A549 (cell line): ENCODE measurements at regions not wholly inside any gene's neighbourhood (a gene's known extent, or its start where the extent isn't known, plus 50 kb on each side); places are given as distances from the start of the nearest gene placed in this dataset.

Source experiments
- ATAC-seq, 2 experiments: fragments of 200-7000 bp in 1 of 2; fragments of >200 bp in 1 of 2; cut with Nextera tagmentation in 1 of 2; cut with Tn5 transposase in 1 of 2; 3 replicates each; pipeline versions ENCODE4 v1.8.0 to v1.9.1; 2018 to 2020; ENCODE audit warnings: mild to moderate bottlenecking in 1 of 2, moderate library complexity in 1 of 2
- CTCF ChIA-PET: fragments of 300-600 bp; sonication (Branson Sonifier 250); formaldehyde crosslinking; extraction: SDS; loops from one replicate; lab custom pipeline; 2021; ENCODE audit warnings: antibody characterized with exemption, inconsistent platforms; lab: Yijun Ruan, JAX
- POLR2A ChIA-PET: fragments of 350-600 bp; formaldehyde crosslinking; extraction: SDS; loops from one replicate; lab custom pipeline; 2021; ENCODE audit warnings: antibody characterized with exemption, inconsistent platforms; lab: Yijun Ruan, JAX
- DNase-seq, 2 experiments: peaks; one replicate each; pipeline versions ENCODE4 v3.0.0 to v3.0.0-alpha.2; 2011 to 2016; ENCODE audit warnings: low read depth in 1 of 2, low spot score in 1 of 2
- FAIRE-seq: peaks from 2 replicates; lab custom pipeline; 2011; peaks lifted over from hg19 to GRCh38; lab: Jason Lieb, UNC
- H3K27ac ChIP-seq, 2 experiments: fragments of >200 bp; sonication (Bioruptor Twin); formaldehyde crosslinking; 3 replicates each; pipeline ENCODE4 v1.5.1; 2016 to 2017
- H3K4me1 ChIP-seq: fragments of >200 bp; sonication (Bioruptor Twin); formaldehyde crosslinking; 3 replicates; pipeline ENCODE4 v1.6.1; 2016
- H3K4me2 ChIP-seq: fragments of >200 bp; sonication (Bioruptor Twin); formaldehyde crosslinking; 3 replicates; pipeline ENCODE4 v1.6.1; 2016
- H3K4me3 ChIP-seq: fragments of >200 bp; sonication (Bioruptor Twin); formaldehyde crosslinking; 3 replicates; pipeline ENCODE4 v1.5.1; 2016
- H3K9me3 ChIP-seq: fragments of >200 bp; sonication (Bioruptor Twin); formaldehyde crosslinking; 3 replicates; pipeline ENCODE4 v1.6.1; 2016
- CBX2 ChIP-seq: fragments of 200-600 bp; sonication (generic); IDR thresholded peaks from 2 replicates; pipeline ENCODE4 v1.6.1; 2016; ENCODE audit warnings: low read depth, mild to moderate bottlenecking, borderline replicate concordance
- CHD2 ChIP-seq: fragments of 150-350 bp; IDR thresholded peaks from 2 replicates; pipeline ENCODE4 v1.6.1; 2014; ENCODE audit warnings: low read length; ENCODE audit not compliant: partially characterized antibody
- CHD4 ChIP-seq: fragments of 200-600 bp; sonication (generic); IDR thresholded peaks from 2 replicates; pipeline ENCODE4 v1.6.1; 2016; ENCODE audit warnings: antibody characterized with exemption, mild to moderate bottlenecking, borderline replicate concordance
- CTCF ChIP-seq: fragments of >200 bp; sonication (Bioruptor Twin); formaldehyde crosslinking; IDR thresholded peaks from 3 replicates; pipeline ENCODE4 v1.5.1; 2016
- E2F6 ChIP-seq: IDR thresholded peaks from 2 replicates; pipeline ENCODE4 v1.6.1; 2012; ENCODE audit warnings: low read depth, borderline replicate concordance
- EHF ChIP-seq: fragments of 250-450 bp; sonication (Bioruptor Pico); IDR thresholded peaks from 2 replicates; pipeline ENCODE4 v1.5.0; 2020; ENCODE audit warnings: mild to moderate bottlenecking
- ELK1 ChIP-seq: fragments of 150-350 bp; IDR thresholded peaks from 2 replicates; pipeline ENCODE4 v1.6.1; 2014; ENCODE audit warnings: low read depth, mild to moderate bottlenecking, low read length
- FOSL2 ChIP-seq, 2 experiments: fragments of 450-650 bp in 1 of 2; fragments of >200 bp in 1 of 2; sonication (Bioruptor Twin) in 1 of 2; formaldehyde crosslinking; IDR thresholded peaks; 2 replicates each; pipeline versions ENCODE4 v1.5.0 to v1.6.1; 2016 to 2020; ENCODE audit warnings: mild to moderate bottlenecking in 1 of 2, moderate library complexity in 1 of 2
- GATA3 ChIP-seq: IDR thresholded peaks from 2 replicates; pipeline ENCODE4 v1.6.1; 2012; ENCODE audit warnings: borderline replicate concordance
- HDAC2 ChIP-seq: fragments of 200-600 bp; sonication (generic); IDR thresholded peaks from 2 replicates; pipeline ENCODE4 v1.6.1; 2016
- HOXB13 ChIP-seq: fragments of 250-450 bp; sonication (Bioruptor Pico); IDR thresholded peaks from 2 replicates; pipeline ENCODE4 v1.5.0; 2020; ENCODE audit warnings: low read depth, mild to moderate bottlenecking, moderate library complexity
- JUNB ChIP-seq: fragments of >200 bp; sonication (Bioruptor Twin); formaldehyde crosslinking; IDR thresholded peaks from 2 replicates; pipeline ENCODE4 v1.6.1; 2016
- MAFK ChIP-seq: fragments of 450-650 bp; IDR thresholded peaks from 2 replicates; pipeline ENCODE4 v1.6.1; 2014; ENCODE audit not compliant: partially characterized antibody
- NFE2L2 ChIP-seq: fragments of 150-350 bp; conservative IDR thresholded peaks from 2 replicates; pipeline ENCODE4 v1.6.1; 2014; ENCODE audit warnings: low read length
- PHF8 ChIP-seq: fragments of 200-600 bp; sonication (generic); IDR thresholded peaks from 2 replicates; pipeline ENCODE4 v1.6.1; 2016; ENCODE audit warnings: low read depth, mild to moderate bottlenecking, antibody characterized with exemption, moderate library complexity, borderline replicate concordance
- POLR2A ChIP-seq: IDR thresholded peaks from 2 replicates; pipeline ENCODE4 v1.6.1; 2012; ENCODE audit warnings: mild to moderate bottlenecking, low read length
- RAD21 ChIP-seq, 2 experiments: fragments of >200 bp in 1 of 2; sonication (Bioruptor Twin) in 1 of 2; formaldehyde crosslinking in 1 of 2; IDR thresholded peaks in 1 of 2; conservative IDR thresholded peaks in 1 of 2; 2 replicates in 1 of 2; 3 replicates in 1 of 2; pipeline ENCODE4 v1.6.1; 2012 to 2018; ENCODE audit warnings: inconsistent platforms in 1 of 2
- REST ChIP-seq: fragments of 200-600 bp; sonication (generic); IDR thresholded peaks from 2 replicates; pipeline ENCODE4 v1.6.1; 2016; ENCODE audit warnings: antibody characterized with exemption, mild to moderate bottlenecking, moderate library complexity
- RFX5 ChIP-seq: fragments of 450-650 bp; IDR thresholded peaks from 2 replicates; pipeline ENCODE4 v1.7.1; 2014; ENCODE audit warnings: antibody characterized with exemption, mild to moderate bottlenecking, moderate library complexity
- RNF2 ChIP-seq: fragments of 200-600 bp; sonication (generic); IDR thresholded peaks from 2 replicates; pipeline ENCODE4 v1.6.1; 2016; ENCODE audit warnings: low read depth, mild to moderate bottlenecking, antibody characterized with exemption, moderate library complexity, borderline replicate concordance
- SMC3 ChIP-seq: fragments of >200 bp; sonication (Bioruptor Twin); formaldehyde crosslinking; IDR thresholded peaks from 3 replicates; pipeline ENCODE4 v1.6.1; 2018; ENCODE audit warnings: inconsistent platforms
- ZFP36 ChIP-seq: fragments of 450-650 bp; IDR thresholded peaks from 2 replicates; pipeline ENCODE4 v1.6.1; 2014; ENCODE audit warnings: borderline replicate concordance; ENCODE audit not compliant: partially characterized antibody
- ZSCAN20 ChIP-seq: fragments of 250-450 bp; sonication (Bioruptor Pico); IDR thresholded peaks from 2 replicates; pipeline ENCODE4 v1.8.0; 2022; ENCODE audit warnings: mild to moderate bottlenecking, moderate library complexity
- WGBS: methylation state at CpG from one replicate; pipeline ENCODE4 v1.1.6; 2017; ENCODE audit errors: missing lambda C conversion rate; 5-methylcytosine and 5-hydroxymethylcytosine counted together

GRCh38 chr18:61714421-61714820 lies 178.4 kb downstream of the RNF152 start:
- TF ChIP-seq E2F6 (no peak), FOSL2 (IDR thresholded peaks at IDR 0.05) (no peak), FOSL2 (CRISPR knock-in tag; IDR thresholded peaks at IDR 0.05) (no peak), RAD21 (conservative IDR thresholded peaks at IDR 0.05 in 1 of 2, IDR thresholded peaks at IDR 0.05 in 1 of 2) (no peak), RNF2 (no peak), CHD2 (no peak), ZSCAN20 (CRISPR knock-in tag) (no peak), ZFP36 (no peak), CHD4 (no peak), CTCF (no peak), RFX5 (no peak), HDAC2 (no peak), CBX2 (no peak), ELK1 (no peak), SMC3 (no peak), HOXB13 (no peak), MAFK (no peak)
- DNase-seq (no peak), FAIRE-seq (no peak), ATAC-seq (no peak)
- H3K4me1 ChIP-seq: no peaks in the 10 kb centered on the region
- H3K27ac ChIP-seq: no peak overlapping the region
- WGBS: 0% methylated on average over 1 of the region's 1 CpG
- ChIA-PET POLR2A (no interaction called here), CTCF (interaction anchor here (1.2 kb wide), 1 partner anchor 9 kb away, joined by 3 read pairs; no protein-coding TSS in a partner anchor)
- H3K4me3 ChIP-seq: no peak overlapping the region
- H3K9me3 ChIP-seq: no peaks in the 10 kb centered on the region
- H3K4me2 ChIP-seq: no peak overlapping the region

GRCh38 chr18:61713502-61713901 lies 179.3 kb downstream of the RNF152 start:
- POLR2A ChIA-PET: no interaction called here
- Histone ChIP-seq H3K9me3 (no peaks in the 10 kb centered on the region), H3K4me3 (no peak overlapping the region), H3K27ac (no peak overlapping the region), H3K4me2 (no peak overlapping the region)
- TF ChIP-seq MAFK (no peak), CHD4 (no peak), POLR2A (no peak), EHF (CRISPR knock-in tag) (no peak)
- TF ChIP-seq, all 56 proteins: peak for 0
- DNase-seq (no peak), FAIRE-seq (no peak), ATAC-seq (no peak)
- CTCF ChIA-PET: interaction anchor here (1.2 kb wide), 1 partner anchor 10 kb away, joined by 3 read pairs; no protein-coding TSS in a partner anchor
- no peaks in the 10 kb centered on the region for H3K4me1 ChIP-seq

- Histone ChIP-seq H3K4me2 (no peak overlapping the region), H3K4me3 (no peak overlapping the region), H3K4me1 (no peaks in the 10 kb centered on the region), H3K27ac (no peak overlapping the region), H3K9me3 (no peaks in the 10 kb centered on the region)
- no peak for ATAC-seq
- CTCF ChIA-PET: no interaction called here
- POLR2A ChIA-PET: no interaction called here
- TF ChIP-seq NFE2L2: no peak
- no peak for TF ChIP-seq PHF8
- no peak for TF ChIP-seq GATA3
- TF ChIP-seq CHD2: no peak
- TF ChIP-seq RFX5: no peak
- no peak for TF ChIP-seq JUNB
- TF ChIP-seq HDAC2: no peak
- no peak for TF ChIP-seq FOSL2 (IDR thresholded peaks at IDR 0.05)
- TF ChIP-seq FOSL2 (CRISPR knock-in tag; IDR thresholded peaks at IDR 0.05): no peak
- TF ChIP-seq RNF2: no peak
- no peak for TF ChIP-seq REST
- WGBS: 0% methylated on average over 1 of the region's 1 CpG
- DNase-seq: no peak
- FAIRE-seq: no peak
These were observed 182.7 kb downstream of the RNF152 start for GRCh38 chr18:61710082-61710620.
